Mesendoderm (in vitro differentiated cells): ENCODE measurements at regions not wholly inside any gene's neighbourhood (a gene's known extent, or its start where the extent isn't known, plus 50 kb on each side); places are given as distances from the start of the nearest gene placed in this dataset.

Experiments used
- DNase-seq: peaks from one replicate; pipeline ENCODE4 v3.0.0; 2013
- H2AK5ac ChIP-seq: 2 replicates; pipeline ENCODE4 v1.6.1; 2013; ENCODE audit warnings: low read length, inconsistent platforms
- H2BK120ac ChIP-seq: 2 replicates; pipeline ENCODE4 v1.6.1; 2013; ENCODE audit warnings: low read depth, mild to moderate bottlenecking, low read length, moderate library complexity, mixed read lengths
- H2BK15ac ChIP-seq: replicated peaks from 2 replicates; pipeline ENCODE4 v1.6.1; 2013; ENCODE audit warnings: low read depth, mild to moderate bottlenecking, moderate library complexity
- H2BK5ac ChIP-seq: 2 replicates; pipeline ENCODE4 v1.6.1; 2013; ENCODE audit warnings: low read length, inconsistent platforms
- H3K18ac ChIP-seq: 2 replicates; pipeline ENCODE4 v1.6.1; 2013; ENCODE audit warnings: mild to moderate bottlenecking, low read length, mixed read lengths
- H3K23ac ChIP-seq: one replicate; pipeline ENCODE4 v1.6.1; 2013; ENCODE audit warnings: low read length
- H3K27ac ChIP-seq: 2 replicates; pipeline ENCODE4 v1.5.1; 2013; ENCODE audit warnings: low read depth, mild to moderate bottlenecking, inconsistent platforms, low read length, moderate library complexity
- H3K27me3 ChIP-seq: 2 replicates; pipeline ENCODE4 v1.6.1; 2013; ENCODE audit warnings: low read length, control low read depth, mild to moderate bottlenecking, inconsistent platforms; ENCODE audit not compliant: insufficient read depth, poor library complexity
- H3K36me3 ChIP-seq: 2 replicates; pipeline ENCODE4 v1.6.1; 2013; ENCODE audit warnings: low read length, inconsistent platforms; ENCODE audit not compliant: control insufficient read depth, insufficient read depth
- H3K4ac ChIP-seq: one replicate; pipeline ENCODE4 v1.6.1; 2013; ENCODE audit warnings: low read depth, mild to moderate bottlenecking, low read length, moderate library complexity
- H3K4me1 ChIP-seq: 2 replicates; pipeline ENCODE4 v1.6.1; 2013; ENCODE audit warnings: low read depth, low read length, inconsistent platforms; ENCODE audit not compliant: control insufficient read depth
- H3K4me2 ChIP-seq: 2 replicates; pipeline ENCODE4 v1.6.1; 2013; ENCODE audit warnings: low read length
- H3K4me3 ChIP-seq: 2 replicates; pipeline ENCODE4 v1.5.1; 2013; ENCODE audit warnings: mild to moderate bottlenecking, low read length
- H3K56ac ChIP-seq: one replicate; pipeline ENCODE4 v1.6.1; 2013; ENCODE audit warnings: low read length
- H3K79me1 ChIP-seq: 2 replicates; pipeline ENCODE4 v1.6.1; 2013; ENCODE audit warnings: low read length, inconsistent platforms
- H3K79me2 ChIP-seq: 2 replicates; pipeline ENCODE4 v1.6.1; 2013; ENCODE audit warnings: mild to moderate bottlenecking, low read length; ENCODE audit not compliant: control insufficient read depth, insufficient read depth
- H3K9ac ChIP-seq: 2 replicates; pipeline ENCODE4 v1.6.1; 2013; ENCODE audit warnings: low read length, inconsistent platforms
- H4K5ac ChIP-seq: one replicate; pipeline ENCODE4 v1.6.1; 2013; ENCODE audit warnings: low read length
- H4K8ac ChIP-seq: one replicate; pipeline ENCODE4 v1.6.1; 2013; ENCODE audit warnings: low read depth, mild to moderate bottlenecking, control low read depth, low read length, moderate library complexity
- WGBS: extraction: QIAGEN DNeasy Blood & Tissue Kit; methylation state at CpG from one replicate; pipeline ENCODE4 v1.1.7; 2013; ENCODE audit warnings: low lambda C conversion rate, missing lambda C conversion rate; ENCODE audit not compliant: insufficient coverage; ENCODE audit errors: extremely low coverage; 5-methylcytosine and 5-hydroxymethylcytosine counted together

- no peak overlapping the region for H4K5ac ChIP-seq
- H3K4me3 ChIP-seq: no peak overlapping the region
- no peaks in the 10 kb centered on the region for H3K4me1 ChIP-seq
- WGBS: no CpG with 5 or more reads among the region's 5 CpGs
- no peak overlapping the region for H2BK15ac ChIP-seq
- H2AK5ac ChIP-seq: no peak overlapping the region
- H2BK5ac ChIP-seq: no peak overlapping the region
- no peak overlapping the region for H3K56ac ChIP-seq
- H3K27me3 ChIP-seq: no peaks in the 10 kb centered on the region
- no peak overlapping the region for H3K4me2 ChIP-seq
- H2BK120ac ChIP-seq: no peak overlapping the region
- no peak overlapping the region for H3K23ac ChIP-seq
- no peaks in the 10 kb centered on the region for H3K79me1 ChIP-seq
- no peaks in the 10 kb centered on the region for H3K36me3 ChIP-seq
- no peak overlapping the region for H3K9ac ChIP-seq
- no peak for DNase-seq
- H3K27ac ChIP-seq: no peak overlapping the region
- H3K18ac ChIP-seq: no peak overlapping the region
- H3K4ac ChIP-seq: no peak overlapping the region
- no peak overlapping the region for H4K8ac ChIP-seq
- no peaks in the 10 kb centered on the region for H3K79me2 ChIP-seq
Observed at GRCh38 chr7:41459183-41459582, 243.7 kb downstream of the INHBA start.

DNA sequence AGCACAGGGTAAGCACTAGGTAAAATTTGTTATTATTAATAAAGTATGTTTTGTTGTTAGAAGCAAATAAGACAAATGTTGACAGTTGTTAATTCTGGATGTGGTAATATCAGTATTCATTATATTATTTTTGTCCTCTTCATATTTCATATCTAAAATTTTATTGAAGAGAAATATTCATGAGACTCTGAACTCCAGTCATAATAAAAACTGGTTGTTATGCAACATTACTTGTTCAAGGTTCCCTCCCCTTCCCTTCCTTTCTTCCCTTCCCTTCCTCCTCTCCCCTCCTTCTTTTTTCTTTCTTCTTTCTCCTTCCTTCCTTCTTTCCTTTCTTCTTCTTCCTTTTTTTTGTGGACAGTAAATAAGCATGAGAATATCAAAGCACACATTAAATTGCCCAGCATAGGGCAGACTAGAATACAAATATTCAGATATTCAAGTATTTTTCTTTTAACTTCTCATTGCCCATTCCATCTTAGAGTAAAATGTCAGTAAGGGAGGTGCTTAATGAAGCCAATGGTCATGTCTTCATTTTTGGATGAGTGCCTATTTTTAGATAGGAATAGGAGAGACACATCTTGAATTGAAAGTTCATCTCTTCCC, 245.0 kb downstream of the INHBA start:
- Histone ChIP-seq H2BK5ac (no peak overlapping the region), H3K23ac (no peak overlapping the region), H3K4me3 (no peak overlapping the region), H3K79me2 (no peaks in the 10 kb centered on the region), H3K79me1 (no peaks in the 10 kb centered on the region), H3K4me2 (no peak overlapping the region), H2BK15ac (no peak overlapping the region), H4K5ac (no peak overlapping the region), H3K56ac (no peak overlapping the region), H3K9ac (no peak overlapping the region), H3K36me3 (no peaks in the 10 kb centered on the region), H3K18ac (no peak overlapping the region), H3K4ac (no peak overlapping the region), H4K8ac (no peak overlapping the region), H2BK120ac (no peak overlapping the region), H3K4me1 (no peaks in the 10 kb centered on the region), H3K27me3 (no peaks in the 10 kb centered on the region), H3K27ac (no peak overlapping the region), H2AK5ac (no peak overlapping the region)
- DNase-seq: no peak

GRCh38 chr7:41451826-41452225, 251.1 kb downstream of the INHBA start:
- Histone ChIP-seq H3K79me1 (no peaks in the 10 kb centered on the region), H3K18ac (no peak overlapping the region), H3K27me3 (no peaks in the 10 kb centered on the region)

DNA sequence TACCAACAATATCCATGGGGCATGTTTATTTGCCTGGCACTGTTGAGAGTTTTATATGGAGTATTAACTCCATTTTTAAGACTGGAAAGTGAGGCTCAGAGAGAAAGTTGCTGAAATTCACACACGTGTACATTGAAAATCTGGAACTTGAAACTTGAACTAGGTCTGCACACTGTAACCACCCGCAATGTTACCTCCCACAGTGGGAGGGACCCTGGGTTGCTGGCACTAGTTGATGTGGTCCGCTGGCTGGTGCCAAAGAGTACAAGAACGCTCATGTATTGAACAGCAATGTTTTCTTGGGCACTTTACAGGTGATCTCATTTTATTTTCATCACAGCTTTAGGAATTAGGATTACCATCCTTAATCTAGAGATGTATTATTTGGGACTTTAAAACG, 253.2 kb downstream of the INHBA start:
- Histone ChIP-seq H2BK15ac (no peak overlapping the region), H3K4me3 (no peak overlapping the region), H3K18ac (no peak overlapping the region), H3K4me1 (no peaks in the 10 kb centered on the region), H3K56ac (no peak overlapping the region), H2AK5ac (no peak overlapping the region), H3K4ac (no peak overlapping the region), H4K8ac (no peak overlapping the region), H4K5ac (no peak overlapping the region), H3K23ac (no peak overlapping the region), H2BK120ac (no peak overlapping the region), H2BK5ac (no peak overlapping the region), H3K79me2 (no peaks in the 10 kb centered on the region), H3K36me3 (no peaks in the 10 kb centered on the region), H3K27ac (no peak overlapping the region), H3K4me2 (no peak overlapping the region), H3K79me1 (no peaks in the 10 kb centered on the region), H3K27me3 (no peaks in the 10 kb centered on the region), H3K9ac (no peak overlapping the region)
- WGBS: no CpG with 5 or more reads among the region's 5 CpGs
- DNase-seq: no peak

More at GRCh38 chr7:41451826-41452225, 251.1 kb downstream of the INHBA start:
- no peak overlapping the region for H2AK5ac ChIP-seq
- no peak for DNase-seq
- H2BK15ac ChIP-seq: no peak overlapping the region
- H2BK5ac ChIP-seq: no peak overlapping the region
- H3K79me2 ChIP-seq: no peaks in the 10 kb centered on the region
- H3K4me3 ChIP-seq: no peak overlapping the region
- H3K23ac ChIP-seq: no peak overlapping the region
- no peaks in the 10 kb centered on the region for H3K36me3 ChIP-seq
- no peak overlapping the region for H4K5ac ChIP-seq
- no peak overlapping the region for H3K27ac ChIP-seq
- H3K4me2 ChIP-seq: no peak overlapping the region
- no peak overlapping the region for H3K4ac ChIP-seq
- no CpG with 5 or more reads among the region's 1 CpG for WGBS
- H3K9ac ChIP-seq: no peak overlapping the region
- no peak overlapping the region for H3K56ac ChIP-seq
- no peak overlapping the region for H2BK120ac ChIP-seq
- H3K4me1 ChIP-seq: no peaks in the 10 kb centered on the region
- no peak overlapping the region for H4K8ac ChIP-seq

- no peak for DNase-seq
- Histone ChIP-seq H3K9ac (no peak overlapping the region), H2BK5ac (no peak overlapping the region), H3K27ac (no peak overlapping the region), H3K56ac (no peak overlapping the region), H3K4me3 (no peak overlapping the region), H2AK5ac (no peak overlapping the region), H3K79me2 (no peaks in the 10 kb centered on the region), H3K18ac (no peak overlapping the region), H3K4me1 (no peaks in the 10 kb centered on the region), H3K36me3 (no peaks in the 10 kb centered on the region), H4K5ac (no peak overlapping the region), H4K8ac (no peak overlapping the region), H2BK15ac (no peak overlapping the region), H3K4ac (no peak overlapping the region), H3K79me1 (no peaks in the 10 kb centered on the region), H2BK120ac (no peak overlapping the region), H3K27me3 (no peaks in the 10 kb centered on the region), H3K23ac (no peak overlapping the region), H3K4me2 (no peak overlapping the region)
- no CpG with 5 or more reads among the region's 3 CpGs for WGBS
Observed at GRCh38 chr7:41449286-41449685, 253.6 kb downstream of the INHBA start.

GRCh38 chr7:41448104-41448503, 254.8 kb downstream of the INHBA start:
- H3K4ac ChIP-seq: no peak overlapping the region
- H3K4me1 ChIP-seq: no peaks in the 10 kb centered on the region
- H2BK5ac ChIP-seq: no peak overlapping the region
- H2BK15ac ChIP-seq: no peak overlapping the region
- H3K4me3 ChIP-seq: no peak overlapping the region
- no peak overlapping the region for H3K56ac ChIP-seq
- H3K27me3 ChIP-seq: no peaks in the 10 kb centered on the region
- H3K23ac ChIP-seq: no peak overlapping the region
- no peak overlapping the region for H2BK120ac ChIP-seq
- no peaks in the 10 kb centered on the region for H3K79me2 ChIP-seq
- H2AK5ac ChIP-seq: no peak overlapping the region
- H3K4me2 ChIP-seq: no peak overlapping the region
- H3K18ac ChIP-seq: no peak overlapping the region
- no peak for DNase-seq
- no peaks in the 10 kb centered on the region for H3K36me3 ChIP-seq
- no peaks in the 10 kb centered on the region for H3K79me1 ChIP-seq
- H3K9ac ChIP-seq: no peak overlapping the region
- no peak overlapping the region for H3K27ac ChIP-seq
- H4K5ac ChIP-seq: no peak overlapping the region
- H4K8ac ChIP-seq: no peak overlapping the region
